Fibroblast of lung (primary cell): ENCODE measurements at regions not wholly inside any gene's neighbourhood (a gene's known extent, or its start where the extent isn't known, plus 50 kb on each side); places are given as distances from the start of the nearest gene placed in this dataset.

Experiments used
- DNase-seq, 2 donors: peaks; one replicate each; pipeline versions ENCODE4 v3.0.0 to v3.0.0-alpha.2; 2010; ENCODE audit warnings: low read depth in 2 of 2
- H2AFZ ChIP-seq: 2 replicates; pipeline ENCODE4 v1.5.1; 2012; ENCODE audit warnings: low read length, control low read depth, inconsistent platforms
- H3K27ac ChIP-seq: 2 replicates; pipeline ENCODE4 v1.5.1; 2011; ENCODE audit warnings: low read length, control low read depth; ENCODE audit not compliant: insufficient read depth
- H3K27me3 ChIP-seq: 2 replicates; pipeline ENCODE4 v1.5.1; 2011; ENCODE audit warnings: mild to moderate bottlenecking, low read length; ENCODE audit not compliant: control insufficient read depth, insufficient read depth
- H3K36me3 ChIP-seq: 2 replicates; pipeline ENCODE4 v1.5.1; 2011; ENCODE audit warnings: low read length; ENCODE audit not compliant: control insufficient read depth, insufficient read depth
- H3K4me1 ChIP-seq: 2 replicates; pipeline ENCODE4 v1.5.1; 2011; ENCODE audit warnings: low read length; ENCODE audit not compliant: control insufficient read depth, insufficient read depth; ENCODE audit errors: extremely low read depth
- H3K4me2 ChIP-seq: 2 replicates; pipeline ENCODE4 v1.5.1; 2011; ENCODE audit warnings: low read length, control low read depth; ENCODE audit not compliant: insufficient read depth; ENCODE audit errors: extremely low read depth
- H3K4me3 ChIP-seq, 4 experiments: fragments of 200-600 bp in 1 of 4; sonication (generic) in 1 of 4; replicated peaks in 1 of 4; 2 replicates each; pipeline ENCODE4 v1.5.1; 2011 to 2016; ENCODE audit warnings: low read length in 4 of 4, low read depth in 3 of 4, mild to moderate bottlenecking in 3 of 4, control low read depth in 2 of 4, inconsistent platforms in 1 of 4, mixed read lengths in 1 of 4; ENCODE audit not compliant: insufficient read depth in 1 of 4; ENCODE audit errors: control extremely low read depth in 1 of 4
- H3K79me2 ChIP-seq: 2 replicates; pipeline ENCODE4 v1.5.1; 2012; ENCODE audit warnings: mild to moderate bottlenecking, low read length, inconsistent platforms; ENCODE audit not compliant: control insufficient read depth, insufficient read depth
- H3K9ac ChIP-seq: 2 replicates; pipeline ENCODE4 v1.5.1; 2011; ENCODE audit warnings: mild to moderate bottlenecking, low read length, control low read depth; ENCODE audit not compliant: insufficient read depth
- H3K9me3 ChIP-seq: 2 replicates; pipeline ENCODE4 v1.5.1; 2012; ENCODE audit warnings: low read depth, low read length; ENCODE audit not compliant: control insufficient read depth, insufficient read depth
- H4K20me1 ChIP-seq: 2 replicates; pipeline ENCODE4 v1.5.1; 2011; ENCODE audit warnings: low read length; ENCODE audit not compliant: control insufficient read depth, insufficient read depth; ENCODE audit errors: extremely low read depth
- EZH2 ChIP-seq: IDR thresholded peaks from 2 replicates; pipeline ENCODE4 v1.5.1; 2012; ENCODE audit warnings: low read length, control low read depth, mild to moderate bottlenecking; ENCODE audit errors: missing control alignments
- TF ChIP-seq, protein P1 (sequence below), 2 donors: IDR thresholded peaks in 1 of 2; conservative IDR thresholded peaks in 1 of 2; 1 replicate in 1 of 2; 2 replicates in 1 of 2; pipeline ENCODE4 v1.5.1; 2011 to 2012; ENCODE audit warnings: low read length in 2 of 2, control low read depth in 1 of 2, inconsistent platforms in 1 of 2, low read depth in 1 of 2, mild to moderate bottlenecking in 1 of 2

DNA sequence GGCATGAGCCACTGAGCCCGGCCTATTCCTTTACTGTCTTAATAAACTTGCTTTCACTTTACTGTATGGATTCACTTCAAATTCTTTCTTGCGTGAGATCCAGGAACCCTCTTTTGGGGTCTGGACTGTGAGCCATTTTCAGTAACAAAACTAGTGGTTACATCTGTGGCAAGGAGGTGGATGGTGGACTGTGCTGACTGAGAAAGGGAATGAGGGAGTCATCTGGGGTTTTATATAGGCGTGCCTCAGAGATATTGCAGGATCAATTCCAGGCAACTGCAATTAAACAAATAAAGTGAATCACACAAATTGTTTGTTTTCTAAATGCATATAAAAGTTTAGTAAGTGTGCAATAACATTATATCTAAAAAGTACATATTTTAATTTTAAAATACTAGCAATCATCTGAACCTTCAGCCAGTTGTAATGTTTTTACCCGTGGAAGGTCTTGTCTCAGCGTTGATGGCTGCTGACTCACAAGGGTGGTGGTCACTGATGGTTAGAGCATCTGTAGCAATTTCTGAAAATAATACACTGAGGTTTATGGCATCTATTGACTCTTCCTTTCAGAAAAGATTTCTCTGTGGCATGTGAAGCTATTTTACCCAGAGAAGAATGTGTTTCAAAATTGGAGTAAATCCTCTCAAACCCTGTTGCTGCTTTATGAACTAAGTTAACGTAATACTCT is 111.4 kb upstream of the FKBP1C start:
- no peaks in the 10 kb centered on the region for H3K27me3 ChIP-seq
- no peak overlapping the region for H3K4me2 ChIP-seq
- H3K27ac ChIP-seq, result no peak overlapping the region
- no peaks in the 10 kb centered on the region for H3K9me3 ChIP-seq
- no peak for TF ChIP-seq EZH2
- TF ChIP-seq, protein P1, sequence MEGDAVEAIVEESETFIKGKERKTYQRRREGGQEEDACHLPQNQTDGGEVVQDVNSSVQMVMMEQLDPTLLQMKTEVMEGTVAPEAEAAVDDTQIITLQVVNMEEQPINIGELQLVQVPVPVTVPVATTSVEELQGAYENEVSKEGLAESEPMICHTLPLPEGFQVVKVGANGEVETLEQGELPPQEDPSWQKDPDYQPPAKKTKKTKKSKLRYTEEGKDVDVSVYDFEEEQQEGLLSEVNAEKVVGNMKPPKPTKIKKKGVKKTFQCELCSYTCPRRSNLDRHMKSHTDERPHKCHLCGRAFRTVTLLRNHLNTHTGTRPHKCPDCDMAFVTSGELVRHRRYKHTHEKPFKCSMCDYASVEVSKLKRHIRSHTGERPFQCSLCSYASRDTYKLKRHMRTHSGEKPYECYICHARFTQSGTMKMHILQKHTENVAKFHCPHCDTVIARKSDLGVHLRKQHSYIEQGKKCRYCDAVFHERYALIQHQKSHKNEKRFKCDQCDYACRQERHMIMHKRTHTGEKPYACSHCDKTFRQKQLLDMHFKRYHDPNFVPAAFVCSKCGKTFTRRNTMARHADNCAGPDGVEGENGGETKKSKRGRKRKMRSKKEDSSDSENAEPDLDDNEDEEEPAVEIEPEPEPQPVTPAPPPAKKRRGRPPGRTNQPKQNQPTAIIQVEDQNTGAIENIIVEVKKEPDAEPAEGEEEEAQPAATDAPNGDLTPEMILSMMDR (conservative IDR thresholded peaks at IDR 0.05 in 1 of 2, IDR thresholded peaks at IDR 0.05 in 1 of 2; ENCODE audit: low read depth in 1 of 2, low read length in 2 of 2), result no peak
- DNase-seq, result no peak
- no peaks in the 10 kb centered on the region for H3K36me3 ChIP-seq
- H3K4me1 ChIP-seq, result no peaks in the 10 kb centered on the region
- no peaks in the 10 kb centered on the region for H4K20me1 ChIP-seq
- no peak overlapping the region for H2AFZ ChIP-seq
- H3K4me3 ChIP-seq, result no peak overlapping the region
- H3K9ac ChIP-seq, result no peak overlapping the region
- no peaks in the 10 kb centered on the region for H3K79me2 ChIP-seq

DNA sequence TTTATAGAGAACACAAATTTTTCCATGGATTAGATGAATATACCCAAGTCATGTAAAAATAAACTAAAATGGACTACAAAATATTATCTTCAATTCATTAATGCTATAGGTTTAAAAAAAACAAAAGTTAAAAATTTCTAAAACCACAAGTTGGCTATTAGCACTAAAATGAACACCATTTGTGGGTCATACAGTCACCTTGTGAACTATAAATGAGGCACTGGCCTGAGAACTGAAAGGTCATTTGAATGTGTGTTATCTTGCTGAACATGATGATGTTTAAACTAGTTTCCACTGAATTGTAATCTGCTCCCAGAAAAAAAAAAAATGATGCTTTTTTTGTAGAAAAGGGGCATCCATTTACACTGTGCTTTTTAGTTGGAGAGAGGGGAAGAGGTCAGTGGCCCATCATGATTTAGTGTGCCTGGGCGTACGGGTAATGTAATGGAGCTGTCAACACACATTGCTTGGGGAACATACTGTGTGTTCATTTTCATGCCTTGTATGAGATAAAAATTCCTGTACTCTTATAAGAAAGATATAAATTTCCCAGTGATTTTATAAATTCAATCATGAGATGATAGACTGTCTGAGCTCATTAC is 96.6 kb upstream of the FKBP1C start:
- Histone ChIP-seq H2AFZ (no peak overlapping the region), H3K9me3 (no peaks in the 10 kb centered on the region), H3K4me1 (no peaks in the 10 kb centered on the region), H3K9ac (no peak overlapping the region), H3K4me2 (no peak overlapping the region), H3K27ac (no peak overlapping the region), H4K20me1 (no peaks in the 10 kb centered on the region), H3K79me2 (no peaks in the 10 kb centered on the region), H3K4me3 (no peak overlapping the region), H3K27me3 (no peaks in the 10 kb centered on the region), H3K36me3 (no peaks in the 10 kb centered on the region)
- TF ChIP-seq, protein P1 (conservative IDR thresholded peaks at IDR 0.05 in 1 of 2, IDR thresholded peaks at IDR 0.05 in 1 of 2; ENCODE audit: low read depth in 1 of 2, low read length in 2 of 2), result no peak
- TF ChIP-seq EZH2, result no peak
- DNase-seq, result no peak

DNA sequence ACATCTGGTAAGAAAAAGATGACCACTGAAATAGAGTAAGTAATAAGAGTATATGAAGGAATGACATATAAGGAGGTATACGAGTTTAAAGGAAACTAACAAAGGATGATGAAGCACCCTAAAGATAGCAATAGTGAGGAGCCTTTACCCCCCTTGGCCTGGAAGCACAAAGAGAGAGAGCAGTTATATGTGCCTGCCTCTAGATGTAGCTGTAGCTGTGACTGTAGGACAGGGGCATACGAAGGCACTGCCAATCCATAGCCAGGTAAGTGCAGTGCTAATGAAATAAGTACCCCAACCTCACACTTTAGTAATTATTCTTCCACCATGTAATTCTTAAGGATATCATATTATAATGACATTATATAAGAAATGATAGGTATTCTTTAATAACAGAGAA is 90.1 kb upstream of the FKBP1C start:
- H3K4me3 ChIP-seq, result no peak overlapping the region
- TF ChIP-seq, protein P1 (conservative IDR thresholded peaks at IDR 0.05 in 1 of 2, IDR thresholded peaks at IDR 0.05 in 1 of 2; ENCODE audit: low read depth in 1 of 2, low read length in 2 of 2), result no peak
- TF ChIP-seq EZH2, result no peak
- H2AFZ ChIP-seq, result no peak overlapping the region

More for the DNA sequence above, 90.1 kb upstream of the FKBP1C start:
- Histone ChIP-seq H3K9me3 (no peaks in the 10 kb centered on the region), H3K27me3 (no peaks in the 10 kb centered on the region), H3K4me1 (no peaks in the 10 kb centered on the region), H4K20me1 (no peaks in the 10 kb centered on the region), H3K4me2 (no peak overlapping the region), H3K79me2 (no peaks in the 10 kb centered on the region), H3K9ac (no peak overlapping the region), H3K27ac (no peak overlapping the region), H3K36me3 (no peaks in the 10 kb centered on the region)
- DNase-seq, result no peak
